ENCODE measurements at regions not wholly inside any gene's neighbourhood (a gene's known extent, or its start where the extent isn't known, plus 50 kb on each side); places are given as distances from the start of the nearest gene placed in this dataset.

DNA sequence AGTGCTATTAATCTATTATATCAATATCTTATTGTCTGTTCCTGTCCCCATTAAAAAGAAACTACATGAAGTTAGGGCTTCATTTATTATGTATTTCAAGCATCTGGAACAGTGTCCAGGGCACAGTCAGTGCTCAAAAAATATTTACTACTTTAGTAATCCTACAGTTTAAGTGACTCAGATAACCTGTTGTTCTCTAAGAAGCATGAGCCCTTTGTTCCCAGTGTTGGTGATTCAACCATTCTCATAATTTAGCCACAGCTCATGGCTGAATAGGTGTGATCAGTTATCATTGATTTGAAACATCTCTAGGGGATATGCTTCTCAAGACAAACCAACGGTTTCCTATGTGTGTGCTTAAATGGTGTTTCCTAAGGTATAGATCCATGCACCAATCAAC, 292.7 kb downstream of the TMEM167A start:
- DNase-seq (ENCODE audit: low read depth in 1 of 2, low spot score in 1 of 2), result no peak
- H3K36me3 ChIP-seq, result no peaks in the 10 kb centered on the region
- no peaks in the 10 kb centered on the region for H3K9me3 ChIP-seq (ENCODE audit: low read depth)
- H3K27me3 ChIP-seq, result no peaks in the 10 kb centered on the region
- H3K4me3 ChIP-seq, result no peak overlapping the region
- peaks cover 21% of the 10 kb centered on the region for H3K4me1 ChIP-seq (ENCODE audit: low read depth)
- TF ChIP-seq, protein P1, sequence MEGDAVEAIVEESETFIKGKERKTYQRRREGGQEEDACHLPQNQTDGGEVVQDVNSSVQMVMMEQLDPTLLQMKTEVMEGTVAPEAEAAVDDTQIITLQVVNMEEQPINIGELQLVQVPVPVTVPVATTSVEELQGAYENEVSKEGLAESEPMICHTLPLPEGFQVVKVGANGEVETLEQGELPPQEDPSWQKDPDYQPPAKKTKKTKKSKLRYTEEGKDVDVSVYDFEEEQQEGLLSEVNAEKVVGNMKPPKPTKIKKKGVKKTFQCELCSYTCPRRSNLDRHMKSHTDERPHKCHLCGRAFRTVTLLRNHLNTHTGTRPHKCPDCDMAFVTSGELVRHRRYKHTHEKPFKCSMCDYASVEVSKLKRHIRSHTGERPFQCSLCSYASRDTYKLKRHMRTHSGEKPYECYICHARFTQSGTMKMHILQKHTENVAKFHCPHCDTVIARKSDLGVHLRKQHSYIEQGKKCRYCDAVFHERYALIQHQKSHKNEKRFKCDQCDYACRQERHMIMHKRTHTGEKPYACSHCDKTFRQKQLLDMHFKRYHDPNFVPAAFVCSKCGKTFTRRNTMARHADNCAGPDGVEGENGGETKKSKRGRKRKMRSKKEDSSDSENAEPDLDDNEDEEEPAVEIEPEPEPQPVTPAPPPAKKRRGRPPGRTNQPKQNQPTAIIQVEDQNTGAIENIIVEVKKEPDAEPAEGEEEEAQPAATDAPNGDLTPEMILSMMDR (IDR thresholded peaks at IDR 0.05; ENCODE audit: low read depth, low read length), result no peak
- no peak overlapping the region for H3K27ac ChIP-seq

DNA sequence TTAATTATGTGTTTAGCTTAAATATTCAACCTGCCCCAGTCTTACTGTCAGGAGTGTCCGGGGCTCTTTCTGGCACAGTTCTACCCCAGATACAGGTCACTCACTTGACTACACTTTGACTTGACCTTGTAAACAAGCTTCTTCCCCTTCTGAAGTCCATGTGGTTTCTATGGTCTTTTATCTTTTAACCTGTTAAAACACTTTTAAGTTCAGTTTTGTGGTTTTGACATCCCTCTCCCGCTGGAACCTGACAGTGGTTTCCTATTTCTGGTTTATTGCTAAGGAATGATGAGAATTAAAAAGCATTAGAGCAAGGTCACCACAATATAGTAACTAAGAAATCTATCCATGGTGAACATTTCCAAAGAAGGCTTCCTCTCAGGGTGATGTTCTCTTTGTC, 300.1 kb downstream of the TMEM167A start:
- TF ChIP-seq, protein P1 (IDR thresholded peaks at IDR 0.05; ENCODE audit: low read depth, low read length), result no peak
- H3K4me1 ChIP-seq (ENCODE audit: low read depth), result no peaks in the 10 kb centered on the region
- H3K9me3 ChIP-seq (ENCODE audit: low read depth), result no peaks in the 10 kb centered on the region
- H3K36me3 ChIP-seq, result no peaks in the 10 kb centered on the region
- no peak overlapping the region for H3K27ac ChIP-seq
- no peaks in the 10 kb centered on the region for H3K27me3 ChIP-seq
- DNase-seq (ENCODE audit: low read depth in 1 of 2, low spot score in 1 of 2), result no peak
- H3K4me3 ChIP-seq, result no peak overlapping the region

- Histone ChIP-seq H3K9me3 (ENCODE audit: low read depth) (no peaks in the 10 kb centered on the region), H3K27me3 (no peaks in the 10 kb centered on the region), H3K4me3 (no peak overlapping the region), H3K4me1 (ENCODE audit: low read depth) (no peaks in the 10 kb centered on the region), H3K27ac (no peak overlapping the region), H3K36me3 (no peaks in the 10 kb centered on the region)
- DNase-seq (ENCODE audit: low read depth in 1 of 2, low spot score in 1 of 2), result no peak
- TF ChIP-seq, protein P1 (IDR thresholded peaks at IDR 0.05; ENCODE audit: low read depth, low read length), result no peak
Measured at GRCh38 chr5:82772281-82772680, 304.9 kb downstream of the TMEM167A start.

DNA sequence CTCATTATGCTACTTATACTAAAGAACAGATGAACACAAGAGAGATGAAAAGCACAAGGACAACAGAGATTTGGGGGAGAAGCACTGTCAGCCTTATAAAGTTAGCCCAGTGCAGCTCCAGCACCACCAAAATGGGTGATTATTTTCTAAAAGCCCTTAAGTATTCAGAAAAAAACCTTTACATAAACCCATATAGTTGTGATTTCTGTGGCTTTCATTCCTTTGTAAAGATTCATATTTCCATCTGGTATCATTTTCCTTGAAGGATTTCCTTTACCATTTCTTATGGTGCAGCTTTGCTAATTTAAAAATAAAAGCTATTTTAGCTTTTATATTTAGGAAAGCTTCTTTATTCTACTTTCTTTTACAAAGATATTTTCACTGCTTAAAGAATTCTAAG, 311.0 kb downstream of the TMEM167A start:
- H3K27ac ChIP-seq, result no peak overlapping the region
- no peaks in the 10 kb centered on the region for H3K27me3 ChIP-seq
- no peaks in the 10 kb centered on the region for H3K4me1 ChIP-seq (ENCODE audit: low read depth)
- no peak for DNase-seq (ENCODE audit: low read depth in 1 of 2, low spot score in 1 of 2)
- H3K9me3 ChIP-seq (ENCODE audit: low read depth), result no peaks in the 10 kb centered on the region
- TF ChIP-seq, protein P1 (IDR thresholded peaks at IDR 0.05; ENCODE audit: low read depth, low read length), result no peak
- H3K36me3 ChIP-seq, result no peaks in the 10 kb centered on the region
- no peak overlapping the region for H3K4me3 ChIP-seq

GRCh38 chr5:82765765-82766164, 311.4 kb downstream of the TMEM167A start:
- H3K36me3 ChIP-seq, result no peaks in the 10 kb centered on the region
- no peaks in the 10 kb centered on the region for H3K4me1 ChIP-seq (ENCODE audit: low read depth)
- DNase-seq (ENCODE audit: low read depth in 1 of 2, low spot score in 1 of 2), result no peak
- no peaks in the 10 kb centered on the region for H3K9me3 ChIP-seq (ENCODE audit: low read depth)
- no peak overlapping the region for H3K27ac ChIP-seq
- no peak overlapping the region for H3K4me3 ChIP-seq
- no peaks in the 10 kb centered on the region for H3K27me3 ChIP-seq
- TF ChIP-seq, protein P1 (IDR thresholded peaks at IDR 0.05; ENCODE audit: low read depth, low read length), result no peak

DNA sequence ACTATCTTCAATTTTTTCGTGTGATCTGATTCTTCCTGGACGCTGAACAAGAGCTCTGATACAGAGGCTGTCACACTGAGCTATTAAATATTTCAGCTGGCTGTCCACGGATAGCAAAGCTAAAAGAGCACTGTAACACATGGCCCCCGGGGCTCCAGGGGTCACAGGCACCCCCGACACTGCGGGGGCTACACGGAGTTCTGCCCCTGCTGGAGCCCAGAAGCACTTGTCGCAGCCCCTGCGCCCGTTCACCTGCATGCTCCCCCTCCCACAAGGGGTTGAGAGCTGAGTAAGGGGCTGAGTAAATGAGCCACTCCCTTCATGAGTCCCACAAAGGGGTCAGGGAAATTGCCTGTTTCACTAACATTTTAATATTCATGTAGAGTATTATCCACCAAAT, 316.3 kb downstream of the TMEM167A start:
- TF ChIP-seq, protein P1 (IDR thresholded peaks at IDR 0.05; ENCODE audit: low read depth, low read length), result no peak
- Histone ChIP-seq H3K27ac (no peak overlapping the region), H3K27me3 (no peaks in the 10 kb centered on the region), H3K4me3 (no peak overlapping the region), H3K9me3 (ENCODE audit: low read depth) (no peaks in the 10 kb centered on the region), H3K36me3 (no peaks in the 10 kb centered on the region), H3K4me1 (ENCODE audit: low read depth) (no peaks in the 10 kb centered on the region)
- DNase-seq (ENCODE audit: low read depth in 1 of 2, low spot score in 1 of 2), result no peak

Measured in cardiac muscle cell (in vitro differentiated cells and primary cell).